ENCODE measurements at regions not wholly inside any gene's neighbourhood (a gene's known extent, or its start where the extent isn't known, plus 50 kb on each side); places are given as distances from the start of the nearest gene placed in this dataset.

DNA sequence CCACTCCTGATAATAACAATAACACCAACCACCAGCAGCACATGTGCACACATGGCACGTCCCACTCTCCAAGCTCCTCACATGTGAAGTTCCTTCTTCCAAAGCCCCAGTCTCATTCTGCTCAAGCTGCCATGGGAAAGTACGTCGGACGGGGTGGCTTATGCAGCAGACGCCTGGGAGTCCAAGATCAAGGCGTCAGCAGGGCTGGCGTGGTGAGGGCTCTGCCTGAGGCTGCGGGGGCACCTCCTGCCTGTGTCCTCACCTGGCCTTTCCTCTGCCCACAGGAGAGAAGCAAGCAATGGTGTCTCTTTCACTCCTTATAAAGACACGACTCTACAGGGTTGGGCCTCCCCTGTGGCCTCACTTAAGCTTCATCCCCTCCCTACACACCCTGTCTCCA, 68.8 kb upstream of the INSIG1 start:
- ATAC-seq (ENCODE audit: low FRiP score in 2 of 2): no peak
- TF ChIP-seq EP300 (IDR thresholded peaks at IDR 0.05): no peak
- TF ChIP-seq POLR2A (IDR thresholded peaks at IDR 0.05): no peak
- WGBS, 2 donors: 89 to 95% methylated on average over 8 to 9 of the region's 9 CpGs
- H3K36me3 ChIP-seq: no peaks in the 10 kb centered on the region
- H3K27ac ChIP-seq: no peak overlapping the region
- H3K4me1 ChIP-seq: peaks cover 0 to 4% (median 0%) of the 10 kb centered on the region in 4 donors
- no peak overlapping the region for H3K4me3 ChIP-seq
- H3K9me3 ChIP-seq: no peaks in the 10 kb centered on the region
- no peak for DNase-seq
- no peaks in the 10 kb centered on the region for H3K27me3 ChIP-seq

DNA sequence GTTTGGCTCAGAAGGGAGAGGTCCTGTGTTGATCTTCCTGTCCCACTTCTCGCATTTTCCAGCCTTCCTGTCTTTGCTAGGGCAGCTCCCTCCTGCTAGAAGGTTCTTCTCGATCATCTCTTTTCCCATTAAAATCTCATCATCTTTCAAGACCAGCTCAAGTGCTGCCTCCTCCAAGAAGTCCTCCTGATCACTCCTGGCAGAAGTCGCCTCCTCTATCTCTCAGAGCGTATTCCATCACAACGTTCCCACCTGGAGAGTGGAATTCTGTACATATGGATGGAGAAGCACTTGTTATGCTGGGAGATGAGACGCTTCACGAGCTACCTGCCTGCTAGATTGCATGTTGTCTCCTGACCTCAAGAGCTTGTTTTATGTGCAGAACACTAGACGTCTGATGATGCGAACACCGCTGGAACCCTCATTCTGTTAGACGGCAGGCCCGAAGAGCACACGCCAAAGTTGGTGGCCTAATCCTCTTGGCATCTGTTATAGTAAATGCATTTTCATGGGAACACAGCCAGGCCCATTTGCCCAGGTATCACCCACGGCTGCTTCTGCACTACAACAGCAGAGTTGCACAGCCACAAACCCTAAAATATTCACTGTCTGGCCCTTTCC, 68.0 kb upstream of the INSIG1 start:
- H3K4me3 ChIP-seq: no peak overlapping the region

DNA sequence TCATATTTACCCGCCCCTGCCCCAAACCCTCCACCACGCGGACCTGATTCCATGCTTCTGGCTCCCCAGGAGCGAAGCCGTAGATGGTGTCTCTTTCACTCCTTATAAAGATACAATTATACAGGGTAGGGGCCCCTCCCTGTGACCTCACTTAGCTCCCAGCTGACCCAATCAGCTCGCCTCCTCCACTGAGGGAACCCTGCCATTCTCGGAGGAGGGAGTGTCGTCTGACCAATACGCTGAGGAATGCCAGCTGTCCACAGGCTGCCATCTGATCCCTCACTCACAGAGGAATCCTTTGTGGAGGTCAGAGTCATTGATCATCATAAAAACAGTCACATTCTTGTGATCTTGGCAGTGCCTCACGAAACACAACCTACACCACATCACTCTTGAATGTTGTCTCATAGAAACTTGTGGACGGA, 67.5 kb upstream of the INSIG1 start:
- H3K36me3 ChIP-seq: no peaks in the 10 kb centered on the region
- TF ChIP-seq EP300 (IDR thresholded peaks at IDR 0.05): no peak
- TF ChIP-seq, protein P1, sequence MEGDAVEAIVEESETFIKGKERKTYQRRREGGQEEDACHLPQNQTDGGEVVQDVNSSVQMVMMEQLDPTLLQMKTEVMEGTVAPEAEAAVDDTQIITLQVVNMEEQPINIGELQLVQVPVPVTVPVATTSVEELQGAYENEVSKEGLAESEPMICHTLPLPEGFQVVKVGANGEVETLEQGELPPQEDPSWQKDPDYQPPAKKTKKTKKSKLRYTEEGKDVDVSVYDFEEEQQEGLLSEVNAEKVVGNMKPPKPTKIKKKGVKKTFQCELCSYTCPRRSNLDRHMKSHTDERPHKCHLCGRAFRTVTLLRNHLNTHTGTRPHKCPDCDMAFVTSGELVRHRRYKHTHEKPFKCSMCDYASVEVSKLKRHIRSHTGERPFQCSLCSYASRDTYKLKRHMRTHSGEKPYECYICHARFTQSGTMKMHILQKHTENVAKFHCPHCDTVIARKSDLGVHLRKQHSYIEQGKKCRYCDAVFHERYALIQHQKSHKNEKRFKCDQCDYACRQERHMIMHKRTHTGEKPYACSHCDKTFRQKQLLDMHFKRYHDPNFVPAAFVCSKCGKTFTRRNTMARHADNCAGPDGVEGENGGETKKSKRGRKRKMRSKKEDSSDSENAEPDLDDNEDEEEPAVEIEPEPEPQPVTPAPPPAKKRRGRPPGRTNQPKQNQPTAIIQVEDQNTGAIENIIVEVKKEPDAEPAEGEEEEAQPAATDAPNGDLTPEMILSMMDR (IDR thresholded peaks at IDR 0.05): no peak
- no peak for TF ChIP-seq POLR2AphosphoS5 (IDR thresholded peaks at IDR 0.05)
- TF ChIP-seq POLR2A (IDR thresholded peaks at IDR 0.05): no peak
- no peaks in the 10 kb centered on the region for H3K9me3 ChIP-seq
- H3K4me1 ChIP-seq: no peaks in the 10 kb centered on the region
- ATAC-seq (ENCODE audit: low FRiP score in 2 of 2) (peak in 1 of 2 donors; percentile 86), DNase-seq (no peak)
- H3K4me3 ChIP-seq: no peak overlapping the region
- H3K27ac ChIP-seq: no peak overlapping the region
- no peaks in the 10 kb centered on the region for H3K27me3 ChIP-seq
- 78 to 83% methylated on average over 10 to 11 of the region's 11 CpGs for WGBS, 2 donors

More for the DNA sequence above, 68.0 kb upstream of the INSIG1 start:
- DNase-seq (no peak), ATAC-seq (ENCODE audit: low FRiP score in 2 of 2) (no peak)
- TF ChIP-seq POLR2A (IDR thresholded peaks at IDR 0.05): no peak
- TF ChIP-seq EP300 (IDR thresholded peaks at IDR 0.05): no peak
- TF ChIP-seq, protein P1 (IDR thresholded peaks at IDR 0.05): no peak
- no peak for TF ChIP-seq POLR2AphosphoS5 (IDR thresholded peaks at IDR 0.05)
- 88 to 92% methylated on average over 10 to 14 of the region's 14 CpGs for WGBS, 2 donors
- H3K27ac ChIP-seq: no peak overlapping the region
- H3K36me3 ChIP-seq: no peaks in the 10 kb centered on the region
- no peaks in the 10 kb centered on the region for H3K9me3 ChIP-seq
- H3K4me1 ChIP-seq: no peaks in the 10 kb centered on the region
- H3K27me3 ChIP-seq: no peaks in the 10 kb centered on the region

DNA sequence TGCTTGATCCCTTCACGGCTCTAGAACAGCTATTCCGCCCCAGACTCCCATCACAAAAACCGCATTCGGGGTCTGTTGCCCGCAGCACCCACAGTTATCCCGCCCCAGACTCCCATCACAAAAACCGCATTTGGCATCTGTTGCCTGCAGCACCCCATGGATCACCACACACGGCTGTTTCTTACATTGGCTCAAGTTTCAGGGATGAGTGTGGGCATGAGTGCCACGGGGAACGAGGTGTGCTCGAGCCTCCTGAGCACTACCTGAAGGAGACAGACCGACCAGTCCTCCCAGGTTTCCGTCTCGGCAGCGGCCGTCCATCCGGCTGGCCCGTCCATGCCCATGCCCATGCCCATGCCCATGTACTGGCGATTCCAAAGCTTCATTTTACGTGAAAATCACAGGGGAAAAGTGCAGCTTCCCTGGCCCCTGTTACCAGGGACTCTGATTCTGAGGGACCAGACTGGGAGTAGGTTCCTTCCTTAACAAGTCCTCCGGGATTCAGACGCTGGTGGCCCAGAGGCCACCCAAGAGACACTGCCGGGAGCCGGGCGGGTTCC, 66.4 kb upstream of the INSIG1 start:
- Histone ChIP-seq H3K4me3 (no peak overlapping the region), H3K9me3 (no peaks in the 10 kb centered on the region), H3K36me3 (no peaks in the 10 kb centered on the region), H3K4me1 (no peaks in the 10 kb centered on the region), H3K27ac (no peak overlapping the region), H3K27me3 (no peaks in the 10 kb centered on the region)
- WGBS, 2 donors: 86 to 95% methylated on average over 20 to 25 of the region's 25 CpGs
- TF ChIP-seq POLR2AphosphoS5 (IDR thresholded peaks at IDR 0.05): no peak
- TF ChIP-seq, protein P1 (IDR thresholded peaks at IDR 0.05): no peak
- no peak for TF ChIP-seq POLR2A (IDR thresholded peaks at IDR 0.05)
- no peak for TF ChIP-seq EP300 (IDR thresholded peaks at IDR 0.05)
- ATAC-seq (ENCODE audit: low FRiP score in 2 of 2) (no peak), DNase-seq (peak in 1 of 2 donors; percentile 77)

DNA sequence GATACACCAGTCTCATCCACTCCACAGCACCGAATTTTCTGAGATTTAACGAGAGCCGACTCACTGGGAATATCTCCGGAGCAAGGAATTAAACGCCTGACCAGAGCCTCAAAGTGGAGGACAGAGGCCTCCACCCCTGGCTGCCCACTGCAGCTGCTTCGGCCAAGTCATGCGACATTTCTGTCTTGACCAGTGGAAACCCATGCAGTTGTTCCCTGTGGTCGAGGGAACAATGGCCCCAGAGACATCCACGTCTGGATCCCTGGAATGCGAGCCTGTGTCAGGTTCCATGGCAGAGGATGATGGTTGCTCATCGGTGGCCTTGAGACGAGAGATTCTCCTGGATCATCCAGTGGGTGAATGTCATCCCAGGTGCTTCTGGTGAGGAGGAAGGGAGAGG, 65.7 kb upstream of the INSIG1 start:
- H3K9me3 ChIP-seq: no peaks in the 10 kb centered on the region
- no peaks in the 10 kb centered on the region for H3K36me3 ChIP-seq
- no peaks in the 10 kb centered on the region for H3K4me1 ChIP-seq
- DNase-seq (no peak), ATAC-seq (ENCODE audit: low FRiP score in 2 of 2) (no peak)
- TF ChIP-seq EP300 (IDR thresholded peaks at IDR 0.05) (no peak), POLR2A (IDR thresholded peaks at IDR 0.05) (no peak), POLR2AphosphoS5 (IDR thresholded peaks at IDR 0.05) (no peak)
- TF ChIP-seq, protein P1 (IDR thresholded peaks at IDR 0.05): no peak
- WGBS, 2 donors: 94 to 97% methylated on average over 3 to 12 of the region's 12 CpGs
- no peak overlapping the region for H3K4me3 ChIP-seq
- H3K27ac ChIP-seq: no peak overlapping the region
- H3K27me3 ChIP-seq: no peaks in the 10 kb centered on the region
